NT2/D1 (cell line): ENCODE measurements at regions not wholly inside any gene's neighbourhood (a gene's known extent, or its start where the extent isn't known, plus 50 kb on each side); places are given as distances from the start of the nearest gene placed in this dataset.

Experiments used
- YY1 ChIP-seq: IDR thresholded peaks from 2 replicates; pipeline ENCODE4 v1.6.1; 2011; ENCODE audit not compliant: insufficient read length, insufficient read depth
- ZNF274 ChIP-seq: IDR thresholded peaks from 2 replicates; pipeline ENCODE4 v1.6.1; 2011; ENCODE audit warnings: mild to moderate bottlenecking, low read depth, low read length

DNA sequence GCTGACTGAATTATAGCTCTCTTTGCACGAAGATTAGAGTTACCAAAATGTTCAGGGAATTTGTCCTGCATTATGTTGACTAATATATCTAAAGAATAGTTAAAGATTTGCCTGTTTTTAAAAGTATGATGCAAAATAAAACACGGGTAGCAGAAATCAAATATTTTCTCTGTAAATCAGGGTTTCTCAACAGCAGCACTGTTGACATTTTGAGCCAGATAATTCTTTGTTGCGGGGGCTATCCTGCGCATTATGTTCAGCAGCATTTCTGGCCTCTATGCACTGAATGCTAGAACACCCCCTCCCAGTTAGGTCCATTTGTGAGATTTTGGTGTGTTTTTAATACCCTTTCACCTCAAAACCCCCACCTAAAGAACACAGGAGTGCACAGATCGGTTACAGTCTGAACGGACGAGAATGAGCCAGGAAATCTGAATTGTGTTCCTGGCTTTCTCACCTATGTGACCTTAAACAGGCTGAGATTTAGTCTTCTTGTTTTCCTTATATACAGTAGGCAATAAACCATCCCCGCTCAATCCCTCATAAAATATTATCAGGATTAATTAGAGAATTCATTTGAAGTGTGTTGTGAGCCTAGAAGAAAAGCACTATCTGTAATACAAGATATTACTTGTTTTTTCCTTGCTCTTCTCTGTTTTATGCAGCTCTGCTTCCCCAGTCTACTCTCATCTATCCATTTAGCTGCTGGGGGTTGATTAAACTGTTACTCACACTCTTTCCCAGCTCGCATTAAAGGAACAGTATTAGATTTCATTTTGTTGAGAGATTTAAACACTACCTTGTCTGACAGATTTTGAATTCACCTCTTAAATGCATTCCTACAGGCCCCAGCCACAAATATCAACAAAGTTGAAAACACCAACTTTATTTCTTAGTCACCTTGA lies 247.5 kb upstream of the GOLIM4 start:
- no peak for TF ChIP-seq YY1
- TF ChIP-seq ZNF274 = no peak
